ENCODE measurements at regions not wholly inside any gene's neighbourhood (a gene's known extent, or its start where the extent isn't known, plus 50 kb on each side); places are given as distances from the start of the nearest gene placed in this dataset.

GRCh38 chr7:35483568-35483967, 211.4 kb downstream of the HERPUD2 start:
- DNase-seq (no peak), ATAC-seq (ENCODE audit: insufficient read depth, low read depth) (no peak)
- Histone ChIP-seq H3K9ac (ENCODE audit: low read depth, low read length) (no peak overlapping the region), H4K20me1 (ENCODE audit: insufficient read depth, low read length) (no peaks in the 10 kb centered on the region), H3K9me3 (ENCODE audit: insufficient read depth, low read length, severe bottlenecking) (no peaks in the 10 kb centered on the region), H3K27me3 (ENCODE audit: insufficient read depth, low read length, poor library complexity) (peaks cover 34% of the 10 kb centered on the region), H3K79me2 (ENCODE audit: insufficient read depth, low read length) (no peaks in the 10 kb centered on the region), H2AFZ (ENCODE audit: low read depth, low read length) (no peak overlapping the region), H3K36me3 (ENCODE audit: insufficient read depth, low read length) (no peaks in the 10 kb centered on the region), H3K27ac (ENCODE audit: low read length) (no peak overlapping the region), H3K4me3 (ENCODE audit: low read depth in 1 of 2, low read length in 2 of 2) (no peak overlapping the region), H3K4me2 (ENCODE audit: insufficient read depth, low read length) (no peak overlapping the region), H3K4me1 (ENCODE audit: insufficient read depth, low read length) (no peaks in the 10 kb centered on the region)
- TF ChIP-seq, protein P1, sequence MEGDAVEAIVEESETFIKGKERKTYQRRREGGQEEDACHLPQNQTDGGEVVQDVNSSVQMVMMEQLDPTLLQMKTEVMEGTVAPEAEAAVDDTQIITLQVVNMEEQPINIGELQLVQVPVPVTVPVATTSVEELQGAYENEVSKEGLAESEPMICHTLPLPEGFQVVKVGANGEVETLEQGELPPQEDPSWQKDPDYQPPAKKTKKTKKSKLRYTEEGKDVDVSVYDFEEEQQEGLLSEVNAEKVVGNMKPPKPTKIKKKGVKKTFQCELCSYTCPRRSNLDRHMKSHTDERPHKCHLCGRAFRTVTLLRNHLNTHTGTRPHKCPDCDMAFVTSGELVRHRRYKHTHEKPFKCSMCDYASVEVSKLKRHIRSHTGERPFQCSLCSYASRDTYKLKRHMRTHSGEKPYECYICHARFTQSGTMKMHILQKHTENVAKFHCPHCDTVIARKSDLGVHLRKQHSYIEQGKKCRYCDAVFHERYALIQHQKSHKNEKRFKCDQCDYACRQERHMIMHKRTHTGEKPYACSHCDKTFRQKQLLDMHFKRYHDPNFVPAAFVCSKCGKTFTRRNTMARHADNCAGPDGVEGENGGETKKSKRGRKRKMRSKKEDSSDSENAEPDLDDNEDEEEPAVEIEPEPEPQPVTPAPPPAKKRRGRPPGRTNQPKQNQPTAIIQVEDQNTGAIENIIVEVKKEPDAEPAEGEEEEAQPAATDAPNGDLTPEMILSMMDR (IDR thresholded peaks at IDR 0.05; ENCODE audit: borderline replicate concordance, extremely low read depth, low read length, poor library complexity, severe bottlenecking) = no peak
- TF ChIP-seq EZH2 (IDR thresholded peaks at IDR 0.05; ENCODE audit: borderline replicate concordance, low read depth, low read length, severe bottlenecking) = no peak

GRCh38 chr7:35482231-35482630, 212.7 kb downstream of the HERPUD2 start:
- H3K79me2 ChIP-seq (ENCODE audit: insufficient read depth, low read length) = no peaks in the 10 kb centered on the region
- H3K27ac ChIP-seq (ENCODE audit: low read length) = no peak overlapping the region
- H2AFZ ChIP-seq (ENCODE audit: low read depth, low read length) = no peak overlapping the region
- no peaks in the 10 kb centered on the region for H4K20me1 ChIP-seq (ENCODE audit: insufficient read depth, low read length)
- ATAC-seq (ENCODE audit: insufficient read depth, low read depth) = no peak
- H3K27me3 ChIP-seq (ENCODE audit: insufficient read depth, low read length, poor library complexity) = peaks cover 28% of the 10 kb centered on the region
- no peak for DNase-seq
- H3K36me3 ChIP-seq (ENCODE audit: insufficient read depth, low read length) = no peaks in the 10 kb centered on the region
- TF ChIP-seq EZH2 (IDR thresholded peaks at IDR 0.05; ENCODE audit: borderline replicate concordance, low read depth, low read length, severe bottlenecking) = no peak
- TF ChIP-seq, protein P1 (IDR thresholded peaks at IDR 0.05; ENCODE audit: borderline replicate concordance, extremely low read depth, low read length, poor library complexity, severe bottlenecking) = no peak
- no peak overlapping the region for H3K9ac ChIP-seq (ENCODE audit: low read depth, low read length)
- H3K4me1 ChIP-seq (ENCODE audit: insufficient read depth, low read length) = no peaks in the 10 kb centered on the region
- H3K4me2 ChIP-seq (ENCODE audit: insufficient read depth, low read length) = no peak overlapping the region
- no peak overlapping the region for H3K4me3 ChIP-seq (ENCODE audit: low read depth in 1 of 2, low read length in 2 of 2)
- no peaks in the 10 kb centered on the region for H3K9me3 ChIP-seq (ENCODE audit: insufficient read depth, low read length, severe bottlenecking)

GRCh38 chr7:35480806-35481205, 214.1 kb downstream of the HERPUD2 start:
- Histone ChIP-seq H3K27ac (ENCODE audit: low read length) (no peak overlapping the region), H2AFZ (ENCODE audit: low read depth, low read length) (no peak overlapping the region), H3K27me3 (ENCODE audit: insufficient read depth, low read length, poor library complexity) (peaks cover 21% of the 10 kb centered on the region), H3K9me3 (ENCODE audit: insufficient read depth, low read length, severe bottlenecking) (no peaks in the 10 kb centered on the region), H4K20me1 (ENCODE audit: insufficient read depth, low read length) (no peaks in the 10 kb centered on the region), H3K36me3 (ENCODE audit: insufficient read depth, low read length) (no peaks in the 10 kb centered on the region), H3K4me1 (ENCODE audit: insufficient read depth, low read length) (no peaks in the 10 kb centered on the region), H3K79me2 (ENCODE audit: insufficient read depth, low read length) (no peaks in the 10 kb centered on the region), H3K4me2 (ENCODE audit: insufficient read depth, low read length) (no peak overlapping the region), H3K9ac (ENCODE audit: low read depth, low read length) (no peak overlapping the region), H3K4me3 (ENCODE audit: low read depth in 1 of 2, low read length in 2 of 2) (no peak overlapping the region)
- no peak for ATAC-seq (ENCODE audit: insufficient read depth, low read depth)
- no peak for TF ChIP-seq EZH2 (IDR thresholded peaks at IDR 0.05; ENCODE audit: borderline replicate concordance, low read depth, low read length, severe bottlenecking)
- TF ChIP-seq, protein P1 (IDR thresholded peaks at IDR 0.05; ENCODE audit: borderline replicate concordance, extremely low read depth, low read length, poor library complexity, severe bottlenecking) = no peak
- DNase-seq = no peak

DNA sequence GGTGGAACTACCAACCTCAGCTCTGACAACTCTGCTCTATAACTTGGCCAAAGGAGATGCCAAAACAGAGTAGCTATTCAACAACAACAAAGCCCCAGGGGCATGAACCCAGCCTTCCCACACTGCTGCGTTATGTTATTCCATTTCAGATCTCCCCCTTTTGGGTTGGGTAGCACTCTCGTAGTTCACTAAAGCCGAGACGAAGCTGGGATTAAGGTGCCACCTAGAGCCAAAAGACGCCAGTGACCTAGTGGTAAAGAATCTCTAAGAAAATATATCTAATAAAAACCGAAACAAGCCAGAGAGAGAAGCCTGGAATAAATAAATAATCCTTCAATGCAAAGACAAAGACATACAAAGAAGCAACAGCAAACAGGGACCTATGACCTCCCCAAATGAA, 217.3 kb downstream of the HERPUD2 start:
- no peaks in the 10 kb centered on the region for H4K20me1 ChIP-seq (ENCODE audit: insufficient read depth, low read length)
- no peaks in the 10 kb centered on the region for H3K4me1 ChIP-seq (ENCODE audit: insufficient read depth, low read length)
- H3K4me3 ChIP-seq (ENCODE audit: low read depth in 1 of 2, low read length in 2 of 2) = no peak overlapping the region
- no peaks in the 10 kb centered on the region for H3K9me3 ChIP-seq (ENCODE audit: insufficient read depth, low read length, severe bottlenecking)
- H3K79me2 ChIP-seq (ENCODE audit: insufficient read depth, low read length) = no peaks in the 10 kb centered on the region
- ATAC-seq (ENCODE audit: insufficient read depth, low read depth) = no peak
- TF ChIP-seq, protein P1 (IDR thresholded peaks at IDR 0.05; ENCODE audit: borderline replicate concordance, extremely low read depth, low read length, poor library complexity, severe bottlenecking) = no peak
- TF ChIP-seq EZH2 (IDR thresholded peaks at IDR 0.05; ENCODE audit: borderline replicate concordance, low read depth, low read length, severe bottlenecking) = no peak
- no peak overlapping the region for H3K4me2 ChIP-seq (ENCODE audit: insufficient read depth, low read length)
- no peak overlapping the region for H2AFZ ChIP-seq (ENCODE audit: low read depth, low read length)
- H3K36me3 ChIP-seq (ENCODE audit: insufficient read depth, low read length) = no peaks in the 10 kb centered on the region
- peaks cover 18% of the 10 kb centered on the region for H3K27me3 ChIP-seq (ENCODE audit: insufficient read depth, low read length, poor library complexity)
- no peak for DNase-seq
- no peak overlapping the region for H3K27ac ChIP-seq (ENCODE audit: low read length)
- H3K9ac ChIP-seq (ENCODE audit: low read depth, low read length) = no peak overlapping the region

All from DND-41 (cell line).